GM12892 (cell line): ENCODE measurements at regions not wholly inside any gene's neighbourhood (a gene's known extent, or its start where the extent isn't known, plus 50 kb on each side); places are given as distances from the start of the nearest gene placed in this dataset.

ENCODE experiments used
- POLR2A ChIP-seq: IDR thresholded peaks from 2 replicates; pipeline ENCODE4 v1.6.1; 2011; ENCODE audit warnings: low read depth, low read length, control low read depth
- POLR2AphosphoS5 ChIP-seq: IDR thresholded peaks from 2 replicates; pipeline ENCODE4 v1.6.1; 2011; ENCODE audit warnings: low read depth, low read length, control low read depth

DNA sequence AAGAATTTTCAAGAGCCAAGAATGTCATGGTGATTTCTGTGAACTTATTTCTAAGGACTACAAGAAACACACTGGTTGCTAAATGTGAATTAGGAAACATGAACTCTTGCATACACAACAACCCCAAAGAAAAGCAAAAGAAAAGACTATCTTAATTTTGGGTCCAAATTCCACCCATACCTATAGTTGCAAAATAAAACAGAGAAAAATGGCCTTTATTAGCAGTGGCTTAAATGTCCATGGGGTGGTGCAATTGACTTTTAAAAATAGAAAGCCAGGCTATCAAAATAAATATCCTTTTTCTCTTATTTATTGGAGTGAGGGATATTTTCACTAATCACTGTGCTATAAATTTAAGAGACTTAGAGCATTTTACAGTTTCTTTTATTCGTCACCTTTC is 80.9 kb upstream of the DPYD start:
- TF ChIP-seq POLR2A (no peak), POLR2AphosphoS5 (no peak)
